IMR-90 (cell line): ENCODE measurements at regions not wholly inside any gene's neighbourhood (a gene's known extent, or its start where the extent isn't known, plus 50 kb on each side); places are given as distances from the start of the nearest gene placed in this dataset.

Experiments
- MXI1 ChIP-seq: IDR thresholded peaks from 2 replicates; pipeline ENCODE4 v1.6.1; 2012; ENCODE audit warnings: low read depth, mild to moderate bottlenecking, low read length, moderate library complexity, borderline replicate concordance
- POLR2A ChIP-seq: IDR thresholded peaks from 2 replicates; pipeline ENCODE4 v1.6.1; 2012; ENCODE audit warnings: mild to moderate bottlenecking, low read depth, low read length
- RAD21 ChIP-seq: IDR thresholded peaks from 2 replicates; pipeline ENCODE4 v1.6.1; 2012; ENCODE audit warnings: low read length, improper control_type of control experiment
- SMC3 ChIP-seq: fragments of 150-350 bp; IDR thresholded peaks from 2 replicates; pipeline ENCODE4 v1.6.1; 2016; ENCODE audit warnings: low read depth, mild to moderate bottlenecking, antibody characterized with exemption, low read length, moderate library complexity
- TF ChIP-seq, protein P1 (sequence below): conservative IDR thresholded peaks from 2 replicates; pipeline ENCODE4 v1.5.1; 2012; ENCODE audit warnings: mild to moderate bottlenecking, low read depth, low read length, improper control_type of control experiment
- TF ChIP-seq, protein P2 (sequence below): fragments of 150-350 bp; IDR thresholded peaks from 2 replicates; pipeline ENCODE4 v1.6.1; 2016; ENCODE audit warnings: low read depth, mild to moderate bottlenecking, low read length, moderate library complexity, borderline replicate concordance

- TF ChIP-seq, protein P1, sequence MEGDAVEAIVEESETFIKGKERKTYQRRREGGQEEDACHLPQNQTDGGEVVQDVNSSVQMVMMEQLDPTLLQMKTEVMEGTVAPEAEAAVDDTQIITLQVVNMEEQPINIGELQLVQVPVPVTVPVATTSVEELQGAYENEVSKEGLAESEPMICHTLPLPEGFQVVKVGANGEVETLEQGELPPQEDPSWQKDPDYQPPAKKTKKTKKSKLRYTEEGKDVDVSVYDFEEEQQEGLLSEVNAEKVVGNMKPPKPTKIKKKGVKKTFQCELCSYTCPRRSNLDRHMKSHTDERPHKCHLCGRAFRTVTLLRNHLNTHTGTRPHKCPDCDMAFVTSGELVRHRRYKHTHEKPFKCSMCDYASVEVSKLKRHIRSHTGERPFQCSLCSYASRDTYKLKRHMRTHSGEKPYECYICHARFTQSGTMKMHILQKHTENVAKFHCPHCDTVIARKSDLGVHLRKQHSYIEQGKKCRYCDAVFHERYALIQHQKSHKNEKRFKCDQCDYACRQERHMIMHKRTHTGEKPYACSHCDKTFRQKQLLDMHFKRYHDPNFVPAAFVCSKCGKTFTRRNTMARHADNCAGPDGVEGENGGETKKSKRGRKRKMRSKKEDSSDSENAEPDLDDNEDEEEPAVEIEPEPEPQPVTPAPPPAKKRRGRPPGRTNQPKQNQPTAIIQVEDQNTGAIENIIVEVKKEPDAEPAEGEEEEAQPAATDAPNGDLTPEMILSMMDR = no peak
- no peak for TF ChIP-seq POLR2A
- TF ChIP-seq RAD21 = no peak
- no peak for TF ChIP-seq MXI1
- TF ChIP-seq, protein P2, sequence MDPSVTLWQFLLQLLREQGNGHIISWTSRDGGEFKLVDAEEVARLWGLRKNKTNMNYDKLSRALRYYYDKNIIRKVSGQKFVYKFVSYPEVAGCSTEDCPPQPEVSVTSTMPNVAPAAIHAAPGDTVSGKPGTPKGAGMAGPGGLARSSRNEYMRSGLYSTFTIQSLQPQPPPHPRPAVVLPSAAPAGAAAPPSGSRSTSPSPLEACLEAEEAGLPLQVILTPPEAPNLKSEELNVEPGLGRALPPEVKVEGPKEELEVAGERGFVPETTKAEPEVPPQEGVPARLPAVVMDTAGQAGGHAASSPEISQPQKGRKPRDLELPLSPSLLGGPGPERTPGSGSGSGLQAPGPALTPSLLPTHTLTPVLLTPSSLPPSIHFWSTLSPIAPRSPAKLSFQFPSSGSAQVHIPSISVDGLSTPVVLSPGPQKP = no peak
- TF ChIP-seq SMC3 = no peak
Measured at GRCh38 chr13:110097013-110097412, 209.9 kb downstream of the COL4A1 start.
